HK-2 (cell line): ENCODE measurements at regions not wholly inside any gene's neighbourhood (a gene's known extent, or its start where the extent isn't known, plus 50 kb on each side); places are given as distances from the start of the nearest gene placed in this dataset.
"Not testable (repeated sequence)": the region's sequence is repeated elsewhere in the genome, so short reads cannot be mapped to it uniquely, and the experiment has no call there.

ENCODE experiments used
- DNase-seq: peaks from one replicate; pipeline ENCODE4 v3.0.0-alpha.2; 2018; ENCODE audit not compliant: unreplicated experiment

GRCh38 chr1:223991297-223991857, 122.5 kb upstream of the FBXO28 start:
- not testable (repeated sequence) for DNase-seq

GRCh38 chr1:223961985-223962384, 116.2 kb upstream of the TP53BP2 start:
- peak; percentile 3 for DNase-seq

DNA sequence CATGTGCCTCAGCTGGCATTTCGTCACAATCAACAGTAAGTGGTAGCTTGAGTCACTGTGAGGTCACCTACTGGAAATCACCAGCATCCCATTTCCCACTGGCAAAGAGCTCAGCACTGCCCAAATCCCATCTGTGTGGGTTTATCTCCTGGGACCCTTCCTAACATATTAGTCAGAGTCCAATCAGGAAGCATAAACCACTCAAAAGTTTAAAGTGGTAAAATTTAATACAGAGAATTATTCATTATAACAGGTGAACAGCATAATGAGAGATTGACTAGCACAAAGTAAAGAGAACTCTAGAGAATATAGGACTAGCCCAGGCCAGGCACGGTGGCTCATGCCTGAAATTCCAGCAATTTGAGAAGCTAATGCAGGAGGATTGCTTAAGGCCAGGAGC, 107.1 kb upstream of the TP53BP2 start:
- not testable (repeated sequence) for DNase-seq

DNA sequence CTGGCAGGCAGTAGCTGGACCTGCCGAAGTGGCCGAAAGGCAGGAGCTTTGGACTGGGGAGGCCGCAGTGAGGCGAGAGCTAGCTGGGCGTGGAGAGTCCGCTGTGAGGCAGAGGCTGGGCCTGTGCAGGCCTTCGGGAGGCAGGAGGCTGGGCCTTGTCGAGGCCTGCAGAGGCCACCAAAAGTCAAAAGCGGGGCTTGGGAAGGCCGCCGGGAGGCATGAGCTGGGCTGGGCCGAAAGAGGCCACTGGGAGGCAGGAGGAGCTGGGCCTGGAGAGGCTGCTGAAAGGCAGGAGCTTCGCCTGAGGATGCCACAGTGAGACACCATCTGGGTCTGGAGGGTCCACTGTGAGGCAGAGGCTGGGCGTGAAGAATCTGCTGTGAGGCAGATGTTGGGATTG, 105.8 kb upstream of the TP53BP2 start:
- DNase-seq = not testable (repeated sequence)

GRCh38 chr1:223949944-223950343, 104.2 kb upstream of the TP53BP2 start:
- DNase-seq = not testable (repeated sequence)

DNA sequence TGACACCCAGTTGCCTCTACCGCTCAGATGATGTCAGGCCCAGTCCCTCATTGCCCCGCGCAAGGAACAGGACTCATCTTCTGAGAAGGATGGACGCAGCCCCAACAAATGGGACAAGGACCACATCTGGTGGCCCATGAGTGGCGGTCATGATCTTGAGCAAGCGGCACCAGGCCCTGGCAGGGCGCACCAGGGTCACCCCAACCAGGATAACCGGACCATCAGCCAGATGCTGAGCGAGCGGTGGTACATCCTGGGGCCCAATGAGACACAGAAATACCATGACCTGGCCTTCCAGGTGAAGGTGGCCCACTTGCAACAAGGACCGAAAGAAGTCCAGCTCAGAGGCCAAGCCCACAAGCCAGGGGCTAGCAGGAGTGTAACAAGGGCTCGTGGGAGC, 102.3 kb upstream of the TP53BP2 start:
- DNase-seq = not testable (repeated sequence)

DNA sequence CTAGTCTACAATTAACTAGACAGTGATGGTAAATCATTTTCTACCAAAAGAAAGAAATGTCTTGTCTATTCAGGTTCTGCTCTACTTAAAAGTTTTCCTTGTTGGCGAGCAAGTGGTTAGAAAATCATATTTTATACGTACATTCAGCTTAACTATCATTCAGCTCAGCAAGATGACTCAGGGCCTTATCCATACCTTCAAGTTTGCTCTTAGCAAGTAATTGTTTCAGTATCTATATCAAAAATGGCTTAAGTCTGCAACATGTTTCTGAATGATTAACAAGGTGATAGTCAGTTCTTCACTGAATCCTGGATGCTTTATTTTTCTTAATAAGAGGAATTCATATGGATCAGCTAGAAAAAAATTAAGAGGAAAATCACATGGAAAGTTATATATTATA, 90.8 kb upstream of the TP53BP2 start:
- not testable (repeated sequence) for DNase-seq

DNA sequence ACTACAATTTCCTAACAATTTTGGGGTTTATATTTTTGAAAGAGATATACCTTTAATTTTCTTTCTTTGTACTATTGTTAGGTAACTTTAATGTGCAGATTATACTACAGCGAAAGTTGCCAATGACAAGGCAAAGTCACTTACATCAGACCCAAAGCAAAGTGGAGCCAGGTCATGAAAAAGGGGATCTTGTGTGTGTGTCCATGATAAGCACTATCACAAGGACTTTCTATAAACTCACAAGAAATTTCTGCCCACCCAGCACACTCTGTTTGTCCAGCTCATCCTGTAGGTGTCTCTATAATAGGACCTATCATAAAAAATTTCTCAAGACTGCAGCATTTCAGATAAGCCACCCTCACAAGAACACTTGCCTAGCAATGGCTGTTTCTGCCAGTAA, 85.7 kb upstream of the TP53BP2 start:
- not testable (repeated sequence) for DNase-seq

- DNase-seq = not testable (repeated sequence)
Measured at GRCh38 chr1:223920805-223921204, 75.1 kb upstream of the TP53BP2 start.

DNA sequence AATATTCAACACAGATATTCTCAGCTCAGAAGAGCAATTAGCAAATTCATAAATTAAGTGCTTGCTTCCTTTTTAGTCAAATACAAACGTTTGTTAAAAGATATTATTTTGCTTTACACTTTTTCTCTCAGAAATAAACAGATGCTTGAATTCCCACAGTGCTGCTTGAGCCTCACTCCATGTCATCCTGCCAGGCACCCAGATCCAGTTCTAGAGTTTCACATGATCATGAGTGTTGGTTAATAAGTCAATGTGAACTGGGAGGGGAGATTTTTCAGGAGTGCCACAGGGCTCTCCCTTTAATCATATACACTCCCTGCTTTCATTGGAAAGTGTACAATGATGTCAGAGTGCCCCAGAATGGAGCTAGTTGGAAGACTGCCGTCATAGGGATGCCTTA, 69.7 kb upstream of the TP53BP2 start:
- not testable (repeated sequence) for DNase-seq

- not testable (repeated sequence) for DNase-seq
Measured at GRCh38 chr1:223913715-223914114, 68.0 kb upstream of the TP53BP2 start.

DNA sequence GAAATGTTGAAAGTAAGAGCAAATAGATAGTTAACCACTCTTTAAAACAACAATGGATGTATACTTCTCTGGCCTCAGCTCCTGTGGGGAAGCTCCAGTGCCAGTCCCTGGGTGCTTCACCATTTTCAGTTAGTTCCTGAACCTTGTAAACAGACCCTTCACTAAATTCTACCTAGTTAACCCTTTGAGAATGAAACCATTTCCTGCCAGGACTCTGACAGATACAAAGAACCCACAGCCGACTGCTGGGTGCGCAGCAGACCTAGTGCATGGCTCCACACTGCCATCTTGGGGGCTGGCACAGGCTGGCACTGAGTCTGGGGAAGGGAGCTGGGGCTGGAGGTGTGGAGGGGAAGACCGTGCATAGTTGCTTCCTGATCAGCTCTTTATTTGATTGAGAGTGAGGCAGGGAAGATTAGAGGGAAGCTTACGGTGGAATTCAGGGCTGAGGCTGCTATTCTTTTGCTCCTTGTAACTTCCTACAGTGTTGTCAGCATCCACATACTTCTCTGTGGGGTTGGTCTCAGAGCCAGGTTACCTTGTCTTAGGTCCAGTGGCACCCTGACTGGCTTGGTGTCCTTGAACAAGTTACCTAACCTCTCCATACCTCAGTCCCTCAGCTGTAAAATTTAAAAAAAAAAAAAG, 62.3 kb upstream of the TP53BP2 start:
- not testable (repeated sequence) for DNase-seq

DNA sequence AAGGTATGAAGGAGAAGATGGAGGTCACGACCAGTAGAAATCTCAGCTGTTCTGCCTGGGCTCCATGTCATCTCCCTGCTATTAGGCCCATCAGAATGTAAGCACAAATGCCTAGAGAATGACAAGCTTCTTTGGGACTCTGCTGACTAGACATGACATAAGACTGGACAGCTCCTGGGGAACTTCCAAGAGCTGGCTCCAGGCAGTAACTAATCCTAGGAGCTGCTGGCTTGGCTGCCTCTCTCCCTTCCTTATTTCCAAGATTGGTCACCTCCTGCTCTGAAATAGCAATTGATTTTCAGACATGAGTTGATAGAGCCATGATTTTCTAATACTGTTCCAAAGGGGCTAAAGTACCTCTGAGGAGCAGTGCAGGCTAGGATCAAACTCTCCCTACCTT, 57.5 kb upstream of the TP53BP2 start:
- not testable (repeated sequence) for DNase-seq

DNA sequence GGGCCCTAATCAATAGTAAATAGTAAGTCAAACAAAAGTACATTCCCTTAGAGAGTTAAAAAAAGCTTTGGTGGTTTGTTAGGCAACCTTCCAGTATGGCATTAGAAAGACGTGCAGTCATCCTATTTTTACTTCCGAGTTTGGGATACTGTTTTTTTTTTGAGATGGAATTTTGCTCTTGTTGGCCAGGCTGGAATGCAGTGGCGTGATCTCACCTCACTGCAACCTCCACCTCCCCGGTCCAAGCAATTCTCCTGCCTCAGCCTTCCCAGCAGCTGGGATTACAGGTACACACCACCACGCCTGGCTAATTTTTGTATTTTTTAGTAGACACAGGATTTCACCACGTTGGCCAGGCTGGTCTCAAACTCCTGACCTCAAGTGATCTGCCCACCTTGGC, 54.0 kb upstream of the TP53BP2 start:
- peak; percentile 43 for DNase-seq

DNA sequence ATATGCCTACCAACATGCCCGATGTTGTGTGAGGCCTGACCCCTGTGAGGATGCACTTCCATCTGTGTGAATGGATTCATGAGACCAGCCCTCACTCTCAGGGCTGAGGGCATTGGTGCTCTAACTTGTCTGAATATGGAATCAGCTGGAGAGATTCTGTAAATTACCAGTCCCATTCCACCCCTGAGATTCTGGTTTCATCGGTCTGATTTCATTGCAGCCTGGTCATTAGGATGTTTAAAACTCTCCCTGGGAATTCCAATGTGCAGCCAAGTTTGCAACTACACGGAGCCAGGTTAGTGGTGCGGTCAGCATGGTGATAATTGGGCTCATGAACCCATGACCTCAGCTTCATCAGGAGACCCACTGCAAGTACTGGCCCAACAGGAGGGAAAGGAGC, 51.4 kb upstream of the TP53BP2 start:
- DNase-seq = peak; percentile 47

DNA sequence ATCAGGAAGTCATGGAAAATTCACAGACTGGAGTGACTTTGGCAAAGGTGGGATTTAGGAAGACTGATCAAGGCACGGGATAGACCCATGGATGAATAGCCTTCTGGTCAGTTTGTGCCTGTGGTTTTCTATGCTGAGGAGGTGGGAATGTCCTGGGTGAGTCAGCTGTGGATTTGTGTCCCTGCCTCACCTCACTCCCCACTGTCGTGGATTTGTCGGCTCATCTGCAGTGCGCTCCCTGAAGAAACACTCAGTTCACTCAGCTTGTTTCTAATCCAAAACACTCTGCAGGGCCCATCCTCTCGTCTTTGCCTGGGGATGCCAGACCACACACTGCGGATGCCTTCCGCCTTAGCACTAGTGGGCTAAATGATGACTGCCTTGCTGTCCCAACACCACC, 50.2 kb upstream of the TP53BP2 start:
- DNase-seq = not testable (repeated sequence)
